ENCODE measurements at regions not wholly inside any gene's neighbourhood (a gene's known extent, or its start where the extent isn't known, plus 50 kb on each side); places are given as distances from the start of the nearest gene placed in this dataset.

GRCh38 chr7:25619381-25619780, 391.1 kb upstream of the NPVF start:
- WGBS, result 63% methylated on average over 2 of the region's 2 CpGs
- Histone ChIP-seq H3K27me3 (no peaks in the 10 kb centered on the region), H3K9me3 (no peaks in the 10 kb centered on the region), H3K4me1 (peaks cover 13 to 31% (median 23%) of the 10 kb centered on the region in 4 donors), H3K27ac (replicated peaks in 1 of 4) (peak overlapping the region; percentile 5 to 78 (median 74)), H3K4me3 (no peak overlapping the region), H3K36me3 (no peaks in the 10 kb centered on the region)
- TF ChIP-seq EP300 (IDR thresholded peaks at IDR 0.05), result no peak
- no peak for TF ChIP-seq CTCF (IDR thresholded peaks at IDR 0.05)
- no peak for TF ChIP-seq POLR2A (IDR thresholded peaks at IDR 0.05; ENCODE audit: low read depth)
- TF ChIP-seq POLR2AphosphoS5 (IDR thresholded peaks at IDR 0.05), result no peak
- no peak for DNase-seq (ENCODE audit: extremely low spot score)
- intact Hi-C loops (cut with DNase I), result no loop called here

GRCh38 chr7:25619963-25620799, 391.9 kb upstream of the NPVF start:
- peak; percentile 91 for DNase-seq (ENCODE audit: extremely low spot score)
- peaks cover 13 to 36% (median 21%) of the 10 kb centered on the region in 4 donors for H3K4me1 ChIP-seq
- peak overlapping the region; percentile 37 to 78 (median 74) for H3K27ac ChIP-seq (replicated peaks in 1 of 4)
- WGBS, result 36% methylated on average over 8 of the region's 8 CpGs
- no peaks in the 10 kb centered on the region for H3K27me3 ChIP-seq
- no peaks in the 10 kb centered on the region for H3K9me3 ChIP-seq
- intact Hi-C loops (cut with DNase I), result no loop called here
- TF ChIP-seq POLR2A (IDR thresholded peaks at IDR 0.05; ENCODE audit: low read depth), result no peak
- peak; percentile 6 for TF ChIP-seq EP300 (IDR thresholded peaks at IDR 0.05)
- TF ChIP-seq POLR2AphosphoS5 (IDR thresholded peaks at IDR 0.05), result peak; percentile 50 to 76
- no peaks in the 10 kb centered on the region for H3K36me3 ChIP-seq
- H3K4me3 ChIP-seq, result no peak overlapping the region

- intact Hi-C loops (cut with DNase I), result no loop called here
- Histone ChIP-seq H3K36me3 (no peaks in the 10 kb centered on the region), H3K4me3 (no peak overlapping the region), H3K27me3 (no peaks in the 10 kb centered on the region), H3K4me1 (peaks cover 13 to 35% (median 16%) of the 10 kb centered on the region in 4 donors), H3K27ac (replicated peaks in 1 of 4) (peak overlapping the region in 1 of 4 donors; percentile 78), H3K9me3 (no peaks in the 10 kb centered on the region)
- TF ChIP-seq CTCF (IDR thresholded peaks at IDR 0.05) (no peak), POLR2AphosphoS5 (IDR thresholded peaks at IDR 0.05) (no peak), EP300 (IDR thresholded peaks at IDR 0.05) (no peak), POLR2A (IDR thresholded peaks at IDR 0.05; ENCODE audit: low read depth) (no peak)
- DNase-seq (ENCODE audit: extremely low spot score), result no peak
- WGBS, result 90% methylated on average over 2 of the region's 2 CpGs
Measured at GRCh38 chr7:25621993-25622392, 393.7 kb upstream of the NPVF start.

- H3K27ac ChIP-seq (replicated peaks in 1 of 4), result no peak overlapping the region
- intact Hi-C loops (cut with DNase I), result no loop called here
- peaks cover 8 to 28% (median 10%) of the 10 kb centered on the region in 4 donors for H3K4me1 ChIP-seq
- H3K4me3 ChIP-seq, result no peak overlapping the region
- H3K36me3 ChIP-seq, result no peaks in the 10 kb centered on the region
- no peaks in the 10 kb centered on the region for H3K27me3 ChIP-seq
- 55% methylated on average over 3 of the region's 3 CpGs for WGBS
- DNase-seq (ENCODE audit: extremely low spot score), result peak; percentile 60
- TF ChIP-seq CTCF (IDR thresholded peaks at IDR 0.05), result no peak
- no peak for TF ChIP-seq EP300 (IDR thresholded peaks at IDR 0.05)
- TF ChIP-seq POLR2AphosphoS5 (IDR thresholded peaks at IDR 0.05), result no peak
- TF ChIP-seq POLR2A (IDR thresholded peaks at IDR 0.05; ENCODE audit: low read depth), result no peak
- no peaks in the 10 kb centered on the region for H3K9me3 ChIP-seq
Measured at GRCh38 chr7:25622695-25623094, 394.4 kb upstream of the NPVF start.

- TF ChIP-seq CTCF (IDR thresholded peaks at IDR 0.05) (no peak), EP300 (IDR thresholded peaks at IDR 0.05) (no peak), POLR2A (IDR thresholded peaks at IDR 0.05; ENCODE audit: low read depth) (no peak), POLR2AphosphoS5 (IDR thresholded peaks at IDR 0.05) (no peak)
- Histone ChIP-seq H3K4me3 (no peak overlapping the region), H3K36me3 (no peaks in the 10 kb centered on the region), H3K27ac (replicated peaks in 1 of 4) (peak overlapping the region in 1 of 4 donors; percentile 53), H3K4me1 (peaks cover 6 to 27% (median 10%) of the 10 kb centered on the region in 4 donors), H3K9me3 (no peaks in the 10 kb centered on the region), H3K27me3 (no peaks in the 10 kb centered on the region)
- 84% methylated on average over 3 of the region's 3 CpGs for WGBS
- no peak for DNase-seq (ENCODE audit: extremely low spot score)
- intact Hi-C loops (cut with DNase I), result no loop called here
Measured at GRCh38 chr7:25624051-25624450, 395.8 kb upstream of the NPVF start.
